ENCODE measurements at regions not wholly inside any gene's neighbourhood (a gene's known extent, or its start where the extent isn't known, plus 50 kb on each side); places are given as distances from the start of the nearest gene placed in this dataset.
A peak's percentile ranks its signal among the peaks of the same experiment; 100 is the strongest.

- DNase-seq = no peak
Observed at GRCh38 chr1:29456685-29457435, 220.5 kb downstream of the PTPRU start.

GRCh38 chr1:29455781-29456180 lies 219.5 kb downstream of the PTPRU start:
- no peak for DNase-seq

DNA sequence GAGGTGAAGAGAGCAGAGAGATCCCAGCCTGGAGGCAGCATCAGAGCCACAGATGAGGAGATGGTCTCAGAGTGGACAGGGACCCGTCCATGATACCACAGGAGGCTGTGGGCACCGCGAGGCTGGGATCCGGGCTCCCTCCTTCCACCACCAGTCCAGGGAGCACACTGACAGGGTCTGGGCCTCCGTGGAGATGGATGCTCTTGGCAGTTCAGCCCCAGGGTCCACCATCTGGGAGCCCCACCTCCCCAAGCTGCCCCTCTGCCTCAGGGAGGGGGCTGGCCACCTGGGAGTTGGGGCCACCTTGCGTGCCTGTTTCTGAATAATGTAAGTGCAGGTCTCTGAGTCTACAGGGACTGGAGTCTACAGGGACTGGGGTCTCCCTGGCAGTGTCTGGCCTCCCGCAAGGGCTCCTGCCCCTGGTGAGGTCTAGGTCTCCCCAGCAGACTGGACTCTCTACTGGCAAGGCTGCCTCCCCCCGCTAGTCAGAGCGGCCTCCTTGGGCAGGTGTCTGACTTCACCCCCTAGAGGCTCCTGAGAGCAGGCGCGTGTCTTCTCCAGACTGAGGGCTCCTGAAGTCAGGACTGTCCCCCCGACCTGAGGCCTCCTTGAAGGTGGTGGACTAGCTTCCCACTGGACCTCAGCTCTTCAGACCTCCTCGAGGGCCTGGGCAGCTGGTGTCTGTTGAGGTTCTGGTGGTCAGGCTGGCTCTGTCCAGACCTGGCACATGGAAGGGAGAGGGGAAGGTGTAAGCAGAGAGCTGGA lies 218.5 kb downstream of the PTPRU start:
- DNase-seq = no peak

DNA sequence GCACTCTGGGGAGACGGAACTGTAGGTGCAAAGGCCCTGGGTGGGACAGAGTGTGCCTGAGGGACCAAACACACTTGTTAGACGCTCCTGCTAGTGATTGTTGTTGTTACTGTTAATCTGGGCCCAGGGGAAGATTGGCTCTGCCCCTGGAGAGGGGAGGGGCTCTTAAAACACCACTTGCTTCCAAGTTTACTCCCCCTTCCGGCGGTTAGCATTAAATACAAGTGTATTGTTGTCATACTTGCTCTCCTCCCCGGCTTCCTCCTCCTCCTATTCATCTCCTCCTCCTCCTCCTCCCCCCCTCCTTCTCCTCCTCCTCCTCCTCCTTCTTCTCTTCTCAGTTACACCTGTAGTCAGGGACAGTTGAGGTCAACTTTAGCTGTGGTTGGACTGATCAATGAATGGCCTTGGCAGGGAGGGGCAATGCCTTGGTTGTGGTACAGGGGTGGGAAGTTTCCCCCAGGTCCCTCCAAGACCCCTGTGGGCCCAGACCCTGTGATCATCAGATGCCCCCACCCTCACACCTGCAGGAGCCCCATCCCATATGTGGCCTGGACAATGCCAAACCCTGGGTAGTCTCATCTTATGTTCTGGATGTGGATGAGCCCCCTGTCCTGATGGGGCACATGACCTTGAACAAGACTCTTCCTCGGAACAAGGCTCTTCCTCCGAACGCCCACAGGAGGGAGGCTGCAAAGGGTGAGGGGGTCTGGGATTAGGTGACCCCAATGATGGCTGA lies 217.3 kb downstream of the PTPRU start:
- DNase-seq = peak; percentile 51

- DNase-seq = no peak
Observed at GRCh38 chr1:29452463-29453230, 216.3 kb downstream of the PTPRU start.

DNA sequence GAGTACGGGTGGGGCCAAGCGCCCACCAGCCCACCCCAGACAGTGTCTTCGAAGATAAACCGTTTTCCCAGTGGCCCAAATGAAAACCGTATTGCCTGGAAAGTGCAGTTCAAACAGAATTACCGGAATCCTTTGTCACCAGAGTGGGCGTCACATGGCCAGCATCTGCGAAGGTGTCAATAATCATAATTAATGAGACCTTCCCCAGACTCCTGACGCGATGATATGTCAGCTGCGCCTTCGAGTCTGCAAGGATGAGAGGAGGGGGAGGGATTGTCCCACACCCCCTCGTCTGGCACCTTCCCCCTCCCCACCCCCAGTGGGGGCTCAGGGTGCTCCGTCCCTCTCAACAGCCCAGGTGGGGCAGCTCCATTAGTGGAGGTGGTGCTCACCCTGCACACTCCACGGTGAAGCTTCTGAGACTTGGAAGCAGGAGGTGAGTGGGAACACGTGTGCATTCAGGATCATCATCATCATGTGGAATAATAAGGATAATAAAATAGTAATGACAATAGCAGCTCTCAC lies 215.1 kb downstream of the PTPRU start:
- DNase-seq = no peak

DNA sequence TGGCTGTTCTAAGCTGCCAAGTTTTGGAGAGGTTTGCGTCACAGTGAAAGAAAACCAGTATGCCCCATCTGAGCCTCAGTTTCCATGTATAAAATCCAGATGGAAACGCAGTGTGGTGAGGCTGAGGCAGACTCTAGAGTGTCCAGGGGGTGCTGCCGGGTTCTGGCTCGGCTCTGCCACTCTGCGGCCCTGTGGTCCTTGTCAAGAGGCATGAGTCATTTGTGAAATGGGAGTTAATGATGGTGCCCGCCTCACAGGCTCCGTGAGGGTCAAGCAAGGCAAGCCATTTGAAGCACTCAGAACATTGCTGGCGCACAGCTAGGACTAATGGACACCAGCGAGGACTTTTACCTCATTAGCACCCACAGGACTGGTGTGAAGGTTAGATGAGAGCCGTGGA lies 214.3 kb downstream of the PTPRU start:
- no peak for DNase-seq

- DNase-seq = no peak
Observed at GRCh38 chr1:29448456-29449235, 212.3 kb downstream of the PTPRU start.

DNA sequence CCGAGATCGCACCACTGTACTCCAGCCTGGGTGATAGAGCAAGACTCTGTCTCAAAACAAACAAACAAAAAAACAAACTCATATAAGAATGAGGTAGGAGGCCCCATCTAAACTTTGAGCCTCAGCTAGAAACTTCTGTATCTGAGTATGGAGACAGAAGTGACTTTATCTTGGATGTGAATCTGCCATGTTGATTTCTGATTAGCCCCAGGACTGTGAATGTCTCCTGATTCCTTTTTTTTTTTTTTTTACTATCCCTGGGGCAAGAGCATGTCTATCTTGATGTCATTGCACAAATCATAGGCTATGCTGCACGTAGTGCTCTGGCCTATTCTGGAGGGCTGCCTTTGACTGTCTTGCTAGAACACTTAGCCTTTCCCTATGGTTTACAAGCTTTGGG lies 211.0 kb downstream of the PTPRU start:
- no peak for DNase-seq

DNA sequence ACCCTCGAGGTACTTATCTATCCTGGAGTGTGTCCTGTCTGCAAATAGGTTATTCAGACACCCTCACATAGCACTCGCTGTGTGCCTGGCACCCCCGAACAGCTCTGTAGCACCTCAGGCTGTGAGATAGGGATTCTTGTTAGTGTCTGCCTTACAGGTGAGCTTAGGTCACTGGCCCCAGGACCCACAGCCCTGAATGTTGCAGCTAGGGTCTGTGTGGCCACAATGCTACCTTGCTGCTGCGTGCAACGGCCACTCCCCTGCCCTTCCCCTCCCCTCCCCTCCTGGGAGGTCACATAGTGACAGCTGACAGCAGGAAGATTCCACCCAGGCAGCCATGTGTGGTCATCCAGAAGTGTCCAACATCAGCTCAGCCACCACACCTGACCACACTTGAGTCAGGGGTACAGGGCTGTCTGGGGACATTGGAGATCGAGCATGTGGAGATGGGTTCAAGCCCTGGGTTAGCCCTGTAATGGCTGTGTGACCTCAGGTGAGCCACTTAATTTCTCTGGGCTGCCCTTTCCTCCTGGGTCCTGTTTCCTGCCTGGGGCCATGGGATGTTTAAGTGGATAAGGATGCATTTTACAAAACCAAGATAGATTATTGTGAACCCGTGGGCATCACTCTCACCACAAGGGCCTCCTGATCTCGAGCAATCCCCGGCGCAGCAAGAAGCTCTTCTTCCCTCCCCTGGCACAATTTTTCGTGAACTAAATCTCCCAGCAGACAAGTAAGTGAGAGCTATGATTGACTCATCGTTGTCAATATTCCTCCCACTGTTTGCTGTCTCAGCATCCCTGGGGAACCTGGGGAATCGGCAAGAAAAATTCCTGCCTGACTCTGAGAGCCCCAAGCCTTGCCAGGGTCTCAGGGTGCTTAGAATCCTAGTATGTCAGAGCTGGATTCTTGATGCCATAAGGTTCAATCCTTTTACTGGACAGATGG lies 208.7 kb downstream of the PTPRU start:
- DNase-seq = no peak

GRCh38 chr1:29444081-29444715 lies 207.9 kb downstream of the PTPRU start:
- DNase-seq = no peak

- no peak for DNase-seq
Observed at GRCh38 chr1:29441916-29442668, 205.8 kb downstream of the PTPRU start.

DNA sequence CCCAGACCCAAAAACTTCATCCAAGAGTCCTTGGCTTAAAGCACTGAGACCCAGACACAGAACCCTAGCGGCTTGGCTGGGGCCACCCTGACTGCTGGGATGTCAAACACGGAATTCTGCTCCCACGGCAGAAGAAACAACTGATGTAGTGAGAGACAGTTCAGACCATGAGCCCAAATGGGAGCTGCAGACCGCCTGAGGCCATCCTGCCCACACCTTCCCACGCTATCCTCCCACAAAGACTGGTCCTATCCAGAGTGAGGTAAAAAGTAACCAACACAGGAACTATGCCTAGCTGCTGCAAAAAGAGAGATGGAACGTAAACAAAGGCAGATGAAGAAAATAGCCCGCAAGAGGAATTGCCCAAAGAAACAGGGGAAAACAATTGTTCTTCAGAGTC lies 203.3 kb downstream of the PTPRU start:
- DNase-seq = no peak

GRCh38 chr1:29438991-29439390 lies 202.7 kb downstream of the PTPRU start:
- no peak for DNase-seq

DNA sequence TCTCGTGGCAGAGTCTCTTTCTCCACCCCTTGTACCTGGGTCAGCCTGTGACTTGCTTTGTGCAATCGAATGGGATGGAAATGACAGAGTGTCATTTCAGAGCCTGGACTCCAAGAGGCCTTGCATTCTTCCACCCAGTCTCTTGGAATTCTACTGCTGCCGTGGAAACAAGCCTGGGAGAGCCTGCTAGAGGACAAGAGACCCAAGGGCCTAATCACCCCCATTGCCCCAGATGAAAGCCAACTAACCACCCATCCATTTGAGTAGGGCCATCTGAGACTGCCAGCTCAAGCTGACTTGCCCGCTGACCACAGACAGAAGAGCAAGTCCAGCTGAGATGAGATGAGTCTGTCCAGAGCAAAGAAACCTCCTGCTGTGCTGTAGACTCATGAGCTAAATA lies 201.6 kb downstream of the PTPRU start:
- no peak for DNase-seq

DNA sequence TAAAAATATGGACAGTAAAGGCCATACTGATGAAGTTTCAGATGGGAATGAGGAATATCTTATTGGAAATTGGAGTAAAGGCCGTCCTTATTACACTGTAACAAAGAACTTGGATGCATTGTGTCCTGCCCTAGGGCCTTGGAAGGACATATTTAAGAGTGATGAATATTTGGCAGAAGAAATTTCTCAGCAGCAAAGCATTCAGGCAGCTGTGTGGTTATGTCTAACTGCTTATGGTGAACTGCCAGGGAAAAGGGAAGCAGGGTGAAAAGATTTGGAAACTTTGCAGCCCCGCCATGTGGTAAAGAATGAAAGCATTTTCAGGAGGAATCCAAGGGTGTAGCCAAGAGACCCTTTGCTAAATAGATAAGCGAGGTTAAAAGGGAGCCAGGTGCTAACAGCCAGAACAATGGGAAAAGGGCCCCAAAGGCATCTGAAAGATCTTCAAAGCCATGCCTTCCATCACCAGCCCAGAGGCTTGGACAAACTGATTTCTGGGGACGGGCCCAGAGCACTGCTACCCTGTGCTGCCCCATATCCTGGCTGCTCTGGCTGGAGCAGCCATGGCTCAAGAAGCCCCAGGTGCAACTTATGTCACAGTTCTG lies 200.0 kb downstream of the PTPRU start:
- DNase-seq = no peak

GRCh38 chr1:29433830-29434229 lies 197.5 kb downstream of the PTPRU start:
- no peak for DNase-seq

DNA sequence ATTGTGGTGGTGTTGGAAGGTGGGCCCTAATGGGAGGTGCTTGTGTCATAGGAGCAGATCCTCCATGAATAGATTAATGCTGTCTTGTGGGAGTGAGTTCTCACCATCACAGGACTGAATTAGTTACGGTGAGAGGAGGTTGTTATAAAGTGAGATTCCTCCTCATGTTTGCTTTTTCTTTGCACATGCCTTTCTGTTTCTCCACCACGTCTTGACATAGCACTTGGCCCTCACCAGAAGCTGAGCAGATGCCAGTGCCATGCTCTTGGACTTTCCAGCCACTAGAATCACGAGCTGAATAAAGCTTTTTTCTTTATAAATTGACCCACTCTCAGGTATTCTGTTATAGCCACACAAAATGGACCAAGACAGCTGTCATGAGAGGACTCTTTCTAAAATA lies 194.8 kb downstream of the PTPRU start:
- no peak for DNase-seq

- no peak for DNase-seq
Observed at GRCh38 chr1:29429656-29430055, 193.3 kb downstream of the PTPRU start.
